Testis (tissue), 2 donors: ENCODE measurements at regions not wholly inside any gene's neighbourhood (a gene's known extent, or its start where the extent isn't known, plus 50 kb on each side); places are given as distances from the start of the nearest gene placed in this dataset.

Experiments used
- CTCF ChIP-seq, 3 experiments: fragments of 450-650 bp in 2 of 3; fragments of 200-600 bp in 1 of 3; sonication (generic) in 1 of 3; IDR thresholded peaks; one replicate each; pipeline ENCODE4 v1.5.1; 2016 to 2019; ENCODE audit warnings: antibody characterized with exemption in 3 of 3, mild to moderate bottlenecking in 2 of 3, moderate library complexity in 1 of 3
- POLR2A ChIP-seq: fragments of 450-650 bp; IDR thresholded peaks from one replicate; pipeline ENCODE4 v1.6.1; 2017; ENCODE audit warnings: antibody characterized with exemption, mild to moderate bottlenecking, moderate library complexity

DNA sequence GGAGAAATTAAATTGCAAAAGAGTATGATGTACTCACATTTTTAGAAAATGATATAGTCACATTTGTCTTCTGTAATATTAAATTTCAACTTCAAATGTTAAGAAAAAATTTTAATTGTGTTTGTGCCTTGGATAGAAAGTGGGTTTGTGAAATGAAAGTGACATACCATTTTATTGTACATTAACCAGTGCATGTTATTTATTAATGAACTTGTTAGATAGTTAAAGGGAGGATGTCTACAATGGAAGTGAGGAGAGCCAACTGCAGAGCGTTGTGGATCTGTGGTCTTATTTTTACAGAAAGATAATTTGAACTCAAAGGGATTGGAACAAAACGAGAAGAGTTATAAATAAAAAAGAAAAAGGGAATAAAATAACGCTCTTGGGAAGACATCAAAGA, 291.7 kb downstream of the ARL4A start:
- TF ChIP-seq POLR2A (no peak), CTCF (IDR thresholded peaks at IDR 0.05) (no peak)
